ENCODE measurements at regions not wholly inside any gene's neighbourhood (a gene's known extent, or its start where the extent isn't known, plus 50 kb on each side); places are given as distances from the start of the nearest gene placed in this dataset.
A peak's percentile ranks its signal among the peaks of the same experiment; 100 is the strongest.

DNA sequence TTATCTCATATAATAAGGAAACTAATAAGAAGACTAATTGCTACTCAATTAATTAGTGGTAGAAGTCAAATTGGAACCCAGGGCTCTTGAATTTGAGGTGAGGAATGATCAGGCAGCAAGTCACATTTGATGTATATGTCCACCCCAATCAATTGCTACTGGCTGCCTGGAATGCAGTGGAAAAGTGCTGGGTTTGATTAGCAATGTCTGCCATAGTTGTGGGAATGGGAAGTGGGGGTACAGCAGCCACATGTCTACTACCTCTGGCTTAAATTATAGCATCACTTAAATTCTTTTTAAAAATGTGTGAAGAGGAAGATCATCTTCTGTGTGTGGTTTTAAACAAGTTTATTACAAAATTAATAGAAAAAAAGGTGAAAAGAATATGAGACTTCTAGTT, 50.8 kb upstream of the NAV2 start:
- Histone ChIP-seq H3K4me3 (no peak overlapping the region), H3K9me3 (no peaks in the 10 kb centered on the region), H3K4me1 (no peaks in the 10 kb centered on the region), H3K27me3 (ENCODE audit: low read depth) (peaks cover 13% of the 10 kb centered on the region), H3K36me3 (replicated peaks) (no peaks in the 10 kb centered on the region)
- no peak for DNase-seq (ENCODE audit: low spot score in 2 of 2)
- in situ Hi-C loops (cut with MboI; ENCODE audit: low sequenced_read_pairs) = no loop called here

- no peaks in the 10 kb centered on the region for H3K4me1 ChIP-seq
- no peak overlapping the region for H3K4me3 ChIP-seq
- peaks cover 8% of the 10 kb centered on the region; the same call in 1 of the 2 replicates for H3K27me3 ChIP-seq (ENCODE audit: low read depth)
- no peaks in the 10 kb centered on the region for H3K36me3 ChIP-seq (replicated peaks)
- H3K9me3 ChIP-seq = no peaks in the 10 kb centered on the region
- in situ Hi-C loops (cut with MboI; ENCODE audit: low sequenced_read_pairs) = no loop called here
- no peak for DNase-seq (ENCODE audit: low spot score in 2 of 2)
Observed at GRCh38 chr11:19660076-19660475, 52.6 kb upstream of the NAV2 start.

DNA sequence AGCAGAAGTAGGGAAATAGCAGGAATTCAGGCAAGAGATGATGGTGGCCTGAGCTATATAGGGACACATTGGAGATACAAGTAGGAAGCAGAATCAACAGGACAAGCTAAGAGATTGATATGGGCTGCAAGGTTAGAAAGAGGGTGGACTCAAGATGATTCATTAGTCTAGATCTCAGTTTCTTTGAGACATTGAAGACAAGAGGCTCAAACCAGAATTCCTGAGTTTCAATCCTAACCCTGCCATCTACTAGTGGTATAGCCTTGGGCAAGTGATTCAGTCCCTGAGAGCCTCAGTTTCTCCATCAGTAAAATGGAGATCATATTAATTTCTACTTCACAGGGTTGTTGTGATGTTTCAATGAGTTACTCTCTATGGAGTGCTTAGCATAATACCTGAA, 53.1 kb upstream of the NAV2 start:
- in situ Hi-C loops (cut with MboI; ENCODE audit: low sequenced_read_pairs) = no loop called here
- DNase-seq (ENCODE audit: low spot score in 2 of 2) = no peak
- H3K36me3 ChIP-seq (replicated peaks) = no peaks in the 10 kb centered on the region
- H3K4me3 ChIP-seq = no peak overlapping the region
- H3K9me3 ChIP-seq = no peaks in the 10 kb centered on the region
- H3K4me1 ChIP-seq = no peaks in the 10 kb centered on the region
- peaks cover 3% of the 10 kb centered on the region; the same call in 1 of the 2 replicates for H3K27me3 ChIP-seq (ENCODE audit: low read depth)

DNA sequence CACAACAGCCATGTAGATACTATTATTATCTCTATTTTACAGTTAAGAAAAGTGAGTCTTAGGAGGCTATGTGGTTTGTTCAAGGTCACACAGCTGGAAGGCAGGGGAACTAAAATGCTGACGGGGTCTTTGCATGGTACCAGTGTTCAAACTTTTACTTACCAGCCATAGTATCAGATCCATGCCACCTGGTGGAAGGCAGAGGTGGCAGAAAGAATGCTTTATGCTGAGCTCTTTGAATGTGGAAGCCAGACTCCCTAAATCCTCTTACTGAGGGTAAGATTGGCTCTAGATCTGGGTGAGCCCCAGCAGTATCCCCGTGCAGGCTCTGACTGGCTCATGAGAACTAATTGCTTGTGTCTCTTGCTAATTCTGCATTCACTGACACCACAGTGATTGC, 54.3 kb upstream of the NAV2 start:
- DNase-seq (ENCODE audit: low spot score in 2 of 2) = no peak
- Histone ChIP-seq H3K36me3 (replicated peaks) (no peaks in the 10 kb centered on the region), H3K27me3 (ENCODE audit: low read depth) (no peaks in the 10 kb centered on the region), H3K4me1 (no peaks in the 10 kb centered on the region), H3K9me3 (no peaks in the 10 kb centered on the region), H3K4me3 (no peak overlapping the region)
- in situ Hi-C loops (cut with MboI; ENCODE audit: low sequenced_read_pairs) = no loop called here

DNA sequence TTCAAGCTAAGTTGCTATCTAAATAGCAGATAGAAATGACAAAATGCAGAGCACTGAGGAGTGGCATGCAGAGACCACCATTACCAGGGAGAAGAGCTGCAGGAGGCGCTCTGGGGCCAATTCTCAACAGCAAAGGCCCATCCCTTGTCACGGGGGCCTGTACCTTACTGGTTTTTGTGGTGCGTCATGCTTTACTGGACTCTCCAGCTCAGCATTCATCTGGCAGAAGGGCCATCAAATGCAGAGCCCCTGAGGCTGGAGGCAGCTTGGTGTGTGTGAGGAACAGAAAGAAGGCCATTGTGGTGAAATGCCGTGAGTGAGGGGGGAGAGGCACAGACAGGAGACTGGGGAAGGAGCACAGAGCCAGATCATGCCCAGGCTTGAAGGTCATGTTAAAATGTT, 56.5 kb upstream of the NAV2 start:
- Histone ChIP-seq H3K9me3 (no peaks in the 10 kb centered on the region), H3K36me3 (replicated peaks) (no peaks in the 10 kb centered on the region), H3K27me3 (ENCODE audit: low read depth) (no peaks in the 10 kb centered on the region), H3K4me1 (no peaks in the 10 kb centered on the region), H3K4me3 (no peak overlapping the region)
- DNase-seq (ENCODE audit: low spot score in 2 of 2) = no peak
- in situ Hi-C loops (cut with MboI; ENCODE audit: low sequenced_read_pairs) = no loop called here

GRCh38 chr11:19652623-19653375, 59.8 kb upstream of the NAV2 start:
- H3K36me3 ChIP-seq (replicated peaks) = no peaks in the 10 kb centered on the region
- H3K27me3 ChIP-seq (ENCODE audit: low read depth) = peaks cover 2% of the 10 kb centered on the region; the same call in 1 of the 2 replicates
- no peaks in the 10 kb centered on the region for H3K4me1 ChIP-seq
- no peak overlapping the region for H3K4me3 ChIP-seq
- H3K9me3 ChIP-seq = no peaks in the 10 kb centered on the region
- in situ Hi-C loops (cut with MboI; ENCODE audit: low sequenced_read_pairs) = no loop called here
- no peak for DNase-seq (ENCODE audit: low spot score in 2 of 2)

DNA sequence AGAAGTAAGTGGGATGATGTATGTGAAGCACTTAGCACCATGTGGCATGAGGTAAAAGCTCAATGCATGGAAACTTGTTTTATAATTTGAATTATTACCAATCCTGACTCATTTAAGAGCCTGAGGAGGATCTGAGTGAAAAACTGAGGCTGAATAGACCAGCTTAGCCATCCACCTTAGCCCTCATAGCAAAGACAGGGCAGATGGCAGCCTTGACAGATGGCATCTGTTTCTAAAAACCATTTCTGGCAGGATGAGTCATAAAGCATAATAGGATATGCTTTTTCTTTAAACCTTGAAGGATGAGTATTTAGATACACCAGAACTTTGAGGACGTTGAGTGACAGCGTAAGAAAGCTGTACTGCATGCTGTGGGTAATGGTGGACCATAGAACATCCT, 61.0 kb upstream of the NAV2 start:
- no peak for DNase-seq (ENCODE audit: low spot score in 2 of 2)
- Histone ChIP-seq H3K9me3 (no peaks in the 10 kb centered on the region), H3K27me3 (ENCODE audit: low read depth) (peaks cover 2% of the 10 kb centered on the region; the same call in 1 of the 2 replicates), H3K4me1 (no peaks in the 10 kb centered on the region), H3K36me3 (replicated peaks) (no peaks in the 10 kb centered on the region), H3K4me3 (no peak overlapping the region)
- in situ Hi-C loops (cut with MboI; ENCODE audit: low sequenced_read_pairs) = no loop called here

- Histone ChIP-seq H3K4me3 (no peak overlapping the region), H3K4me1 (no peaks in the 10 kb centered on the region), H3K36me3 (replicated peaks) (no peaks in the 10 kb centered on the region), H3K9me3 (no peaks in the 10 kb centered on the region), H3K27me3 (ENCODE audit: low read depth) (peaks cover 2% of the 10 kb centered on the region; the same call in 1 of the 2 replicates)
- no peak for DNase-seq (ENCODE audit: low spot score in 2 of 2)
- in situ Hi-C loops (cut with MboI; ENCODE audit: low sequenced_read_pairs) = no loop called here
Observed at GRCh38 chr11:19651028-19651427, 61.6 kb upstream of the NAV2 start.

- Histone ChIP-seq H3K27me3 (ENCODE audit: low read depth) (peaks cover 2% of the 10 kb centered on the region; the same call in 1 of the 2 replicates), H3K4me1 (no peaks in the 10 kb centered on the region), H3K4me3 (no peak overlapping the region), H3K9me3 (no peaks in the 10 kb centered on the region), H3K36me3 (replicated peaks) (no peaks in the 10 kb centered on the region)
- in situ Hi-C loops (cut with MboI; ENCODE audit: low sequenced_read_pairs) = no loop called here
- peak; percentile 17 to 18 for DNase-seq (ENCODE audit: low spot score in 2 of 2)
Observed at GRCh38 chr11:19650467-19650866, 62.2 kb upstream of the NAV2 start.

- no peak for DNase-seq (ENCODE audit: low spot score in 2 of 2)
- in situ Hi-C loops (cut with MboI; ENCODE audit: low sequenced_read_pairs) = no loop called here
- H3K27me3 ChIP-seq (ENCODE audit: low read depth) = peaks cover 2% of the 10 kb centered on the region; the same call in 1 of the 2 replicates
- H3K9me3 ChIP-seq = no peaks in the 10 kb centered on the region
- H3K4me1 ChIP-seq = no peaks in the 10 kb centered on the region
- H3K36me3 ChIP-seq (replicated peaks) = no peaks in the 10 kb centered on the region
- H3K4me3 ChIP-seq = no peak overlapping the region
Observed at GRCh38 chr11:19649751-19650150, 62.9 kb upstream of the NAV2 start.

- in situ Hi-C loops (cut with MboI; ENCODE audit: low sequenced_read_pairs) = no loop called here
- H3K4me1 ChIP-seq = no peaks in the 10 kb centered on the region
- H3K27me3 ChIP-seq (ENCODE audit: low read depth) = peaks cover 2% of the 10 kb centered on the region; the same call in 1 of the 2 replicates
Observed at GRCh38 chr11:19648321-19648720, 64.3 kb upstream of the NAV2 start.

DNA sequence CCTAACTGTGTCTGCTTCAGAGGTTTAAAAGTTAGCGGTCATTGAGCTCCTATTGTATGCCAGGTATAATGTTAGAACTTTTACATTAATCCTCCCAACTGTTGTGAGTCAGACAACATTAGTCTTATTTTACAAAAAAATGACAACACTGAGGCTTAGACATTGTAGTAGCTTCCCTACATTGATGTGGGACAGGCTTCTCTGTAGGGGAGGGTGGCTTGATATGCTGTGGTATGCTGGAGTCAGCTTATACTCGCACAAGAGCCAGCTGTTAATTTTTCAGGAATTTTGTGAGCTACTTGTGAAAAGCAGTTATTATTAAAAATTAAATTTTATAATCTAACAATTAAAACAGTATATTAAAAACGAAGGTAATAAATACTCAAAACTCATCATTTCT, 64.8 kb upstream of the NAV2 start:
- no peak for DNase-seq (ENCODE audit: low spot score in 2 of 2)
- H3K36me3 ChIP-seq (replicated peaks) = no peaks in the 10 kb centered on the region
- in situ Hi-C loops (cut with MboI; ENCODE audit: low sequenced_read_pairs) = no loop called here

More at GRCh38 chr11:19648321-19648720, 64.3 kb upstream of the NAV2 start:
- DNase-seq (ENCODE audit: low spot score in 2 of 2) = no peak
- Histone ChIP-seq H3K9me3 (no peaks in the 10 kb centered on the region), H3K36me3 (replicated peaks) (no peaks in the 10 kb centered on the region), H3K4me3 (no peak overlapping the region)

GRCh38 chr11:19646921-19647320, 65.7 kb upstream of the NAV2 start:
- in situ Hi-C loops (cut with MboI; ENCODE audit: low sequenced_read_pairs) = no loop called here
- no peaks in the 10 kb centered on the region for H3K9me3 ChIP-seq

More for the DNA sequence above, 64.8 kb upstream of the NAV2 start:
- no peaks in the 10 kb centered on the region for H3K4me1 ChIP-seq
- peaks cover 2% of the 10 kb centered on the region; the same call in 1 of the 2 replicates for H3K27me3 ChIP-seq (ENCODE audit: low read depth)
- H3K4me3 ChIP-seq = no peak overlapping the region
- no peaks in the 10 kb centered on the region for H3K9me3 ChIP-seq

GRCh38 chr11:19646308-19646707, 66.3 kb upstream of the NAV2 start:
- H3K36me3 ChIP-seq (replicated peaks) = no peaks in the 10 kb centered on the region
- in situ Hi-C loops (cut with MboI; ENCODE audit: low sequenced_read_pairs) = no loop called here

More at GRCh38 chr11:19646921-19647320, 65.7 kb upstream of the NAV2 start:
- Histone ChIP-seq H3K4me3 (no peak overlapping the region), H3K36me3 (replicated peaks) (no peaks in the 10 kb centered on the region), H3K4me1 (no peaks in the 10 kb centered on the region), H3K27me3 (ENCODE audit: low read depth) (peaks cover 2% of the 10 kb centered on the region; the same call in 1 of the 2 replicates)
- no peak for DNase-seq (ENCODE audit: low spot score in 2 of 2)

More at GRCh38 chr11:19646308-19646707, 66.3 kb upstream of the NAV2 start:
- DNase-seq (ENCODE audit: low spot score in 2 of 2) = no peak
- Histone ChIP-seq H3K4me3 (no peak overlapping the region), H3K9me3 (no peaks in the 10 kb centered on the region), H3K4me1 (no peaks in the 10 kb centered on the region), H3K27me3 (ENCODE audit: low read depth) (peaks cover 2% of the 10 kb centered on the region; the same call in 1 of the 2 replicates)

Data from HAP-1 (cell line).